ENCODE measurements at regions not wholly inside any gene's neighbourhood (a gene's known extent, or its start where the extent isn't known, plus 50 kb on each side); places are given as distances from the start of the nearest gene placed in this dataset.

DNA sequence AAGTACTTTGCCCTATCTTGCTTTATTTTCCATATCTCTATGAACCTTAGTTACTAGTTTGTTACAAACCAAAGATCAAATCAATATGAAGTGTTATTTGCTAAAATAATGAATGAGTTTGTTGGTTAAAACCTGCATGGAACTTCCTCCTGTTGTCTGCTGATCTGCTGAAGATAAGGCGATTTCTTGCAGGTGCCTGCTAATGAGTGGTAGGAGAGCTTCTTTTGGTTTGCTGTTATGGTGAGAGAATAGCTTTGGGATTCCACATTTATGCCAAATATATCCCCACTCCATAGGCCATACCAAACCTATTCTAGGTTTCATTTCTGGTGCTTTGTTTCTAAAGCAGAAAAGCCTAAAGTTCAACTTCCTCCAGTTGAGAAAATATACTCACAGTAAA is 103.8 kb upstream of the PCDH10 start:
- TF ChIP-seq, protein P1, sequence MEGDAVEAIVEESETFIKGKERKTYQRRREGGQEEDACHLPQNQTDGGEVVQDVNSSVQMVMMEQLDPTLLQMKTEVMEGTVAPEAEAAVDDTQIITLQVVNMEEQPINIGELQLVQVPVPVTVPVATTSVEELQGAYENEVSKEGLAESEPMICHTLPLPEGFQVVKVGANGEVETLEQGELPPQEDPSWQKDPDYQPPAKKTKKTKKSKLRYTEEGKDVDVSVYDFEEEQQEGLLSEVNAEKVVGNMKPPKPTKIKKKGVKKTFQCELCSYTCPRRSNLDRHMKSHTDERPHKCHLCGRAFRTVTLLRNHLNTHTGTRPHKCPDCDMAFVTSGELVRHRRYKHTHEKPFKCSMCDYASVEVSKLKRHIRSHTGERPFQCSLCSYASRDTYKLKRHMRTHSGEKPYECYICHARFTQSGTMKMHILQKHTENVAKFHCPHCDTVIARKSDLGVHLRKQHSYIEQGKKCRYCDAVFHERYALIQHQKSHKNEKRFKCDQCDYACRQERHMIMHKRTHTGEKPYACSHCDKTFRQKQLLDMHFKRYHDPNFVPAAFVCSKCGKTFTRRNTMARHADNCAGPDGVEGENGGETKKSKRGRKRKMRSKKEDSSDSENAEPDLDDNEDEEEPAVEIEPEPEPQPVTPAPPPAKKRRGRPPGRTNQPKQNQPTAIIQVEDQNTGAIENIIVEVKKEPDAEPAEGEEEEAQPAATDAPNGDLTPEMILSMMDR (IDR thresholded peaks at IDR 0.05; ENCODE audit: low read depth, low read length, missing input control), result no peak
- no peak for TF ChIP-seq SP1 (IDR thresholded peaks at IDR 0.05)
- TF ChIP-seq, protein P2, sequence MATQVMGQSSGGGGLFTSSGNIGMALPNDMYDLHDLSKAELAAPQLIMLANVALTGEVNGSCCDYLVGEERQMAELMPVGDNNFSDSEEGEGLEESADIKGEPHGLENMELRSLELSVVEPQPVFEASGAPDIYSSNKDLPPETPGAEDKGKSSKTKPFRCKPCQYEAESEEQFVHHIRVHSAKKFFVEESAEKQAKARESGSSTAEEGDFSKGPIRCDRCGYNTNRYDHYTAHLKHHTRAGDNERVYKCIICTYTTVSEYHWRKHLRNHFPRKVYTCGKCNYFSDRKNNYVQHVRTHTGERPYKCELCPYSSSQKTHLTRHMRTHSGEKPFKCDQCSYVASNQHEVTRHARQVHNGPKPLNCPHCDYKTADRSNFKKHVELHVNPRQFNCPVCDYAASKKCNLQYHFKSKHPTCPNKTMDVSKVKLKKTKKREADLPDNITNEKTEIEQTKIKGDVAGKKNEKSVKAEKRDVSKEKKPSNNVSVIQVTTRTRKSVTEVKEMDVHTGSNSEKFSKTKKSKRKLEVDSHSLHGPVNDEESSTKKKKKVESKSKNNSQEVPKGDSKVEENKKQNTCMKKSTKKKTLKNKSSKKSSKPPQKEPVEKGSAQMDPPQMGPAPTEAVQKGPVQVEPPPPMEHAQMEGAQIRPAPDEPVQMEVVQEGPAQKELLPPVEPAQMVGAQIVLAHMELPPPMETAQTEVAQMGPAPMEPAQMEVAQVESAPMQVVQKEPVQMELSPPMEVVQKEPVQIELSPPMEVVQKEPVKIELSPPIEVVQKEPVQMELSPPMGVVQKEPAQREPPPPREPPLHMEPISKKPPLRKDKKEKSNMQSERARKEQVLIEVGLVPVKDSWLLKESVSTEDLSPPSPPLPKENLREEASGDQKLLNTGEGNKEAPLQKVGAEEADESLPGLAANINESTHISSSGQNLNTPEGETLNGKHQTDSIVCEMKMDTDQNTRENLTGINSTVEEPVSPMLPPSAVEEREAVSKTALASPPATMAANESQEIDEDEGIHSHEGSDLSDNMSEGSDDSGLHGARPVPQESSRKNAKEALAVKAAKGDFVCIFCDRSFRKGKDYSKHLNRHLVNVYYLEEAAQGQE (IDR thresholded peaks at IDR 0.05), result no peak
- TF ChIP-seq GABPA (IDR thresholded peaks at IDR 0.05 in 1 of 2, conservative IDR thresholded peaks at IDR 0.05 in 1 of 2), result no peak
- TF ChIP-seq, protein P3, sequence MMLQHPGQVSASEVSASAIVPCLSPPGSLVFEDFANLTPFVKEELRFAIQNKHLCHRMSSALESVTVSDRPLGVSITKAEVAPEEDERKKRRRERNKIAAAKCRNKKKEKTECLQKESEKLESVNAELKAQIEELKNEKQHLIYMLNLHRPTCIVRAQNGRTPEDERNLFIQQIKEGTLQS (IDR thresholded peaks at IDR 0.05), result no peak
- TF ChIP-seq, protein P4, sequence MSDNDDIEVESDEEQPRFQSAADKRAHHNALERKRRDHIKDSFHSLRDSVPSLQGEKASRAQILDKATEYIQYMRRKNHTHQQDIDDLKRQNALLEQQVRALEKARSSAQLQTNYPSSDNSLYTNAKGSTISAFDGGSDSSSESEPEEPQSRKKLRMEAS (IDR thresholded peaks at IDR 0.05), result no peak
- no peak for TF ChIP-seq YY1 (IDR thresholded peaks at IDR 0.05)
- no peak for TF ChIP-seq NR2F2 (IDR thresholded peaks at IDR 0.05)
- no peak for TF ChIP-seq JUND (IDR thresholded peaks at IDR 0.05)
- no peak for TF ChIP-seq EGR1 (IDR thresholded peaks at IDR 0.05; ENCODE audit: low read depth in 2 of 2)
- TF ChIP-seq RXRA (IDR thresholded peaks at IDR 0.05), result no peak
- no peak for TF ChIP-seq TAF1 (conservative IDR thresholded peaks at IDR 0.05)
- no peak for TF ChIP-seq RAD21 (IDR thresholded peaks at IDR 0.05)

Data from liver (tissue), 3 donors.